ENCODE measurements at regions not wholly inside any gene's neighbourhood (a gene's known extent, or its start where the extent isn't known, plus 50 kb on each side); places are given as distances from the start of the nearest gene placed in this dataset.
"Not testable (repeated sequence)": the region's sequence is repeated elsewhere in the genome, so short reads cannot be mapped to it uniquely, and the experiment has no call there.

GRCh38 chr14:38973083-38973700, 129.8 kb downstream of the SEC23A start:
- no peak for DNase-seq

- DNase-seq = no peak
Measured at GRCh38 chr14:38972511-38972910, 130.5 kb downstream of the SEC23A start.

- DNase-seq = no peak
Measured at GRCh38 chr14:38971258-38971921, 131.6 kb downstream of the SEC23A start.

- no peak for DNase-seq
Measured at GRCh38 chr14:38964630-38965029, 138.4 kb downstream of the SEC23A start.

GRCh38 chr14:38960946-38961531, 142.0 kb downstream of the SEC23A start:
- DNase-seq = no peak

GRCh38 chr14:38959021-38959420, 144.0 kb downstream of the SEC23A start:
- DNase-seq = no peak

- no peak for DNase-seq
Measured at GRCh38 chr14:38958589-38958988, 144.4 kb downstream of the SEC23A start.

GRCh38 chr14:38951451-38951850, 151.6 kb downstream of the SEC23A start:
- no peak for DNase-seq

- DNase-seq = no peak
Measured at GRCh38 chr14:38950676-38951075, 152.4 kb downstream of the SEC23A start.

- DNase-seq = no peak
Measured at GRCh38 chr14:38948576-38948975, 154.5 kb downstream of the SEC23A start.

GRCh38 chr14:38948171-38948570, 154.9 kb downstream of the SEC23A start:
- DNase-seq = no peak

- no peak for DNase-seq
Measured at GRCh38 chr14:38947343-38947742, 155.7 kb downstream of the SEC23A start.

- no peak for DNase-seq
Measured at GRCh38 chr14:38944691-38945090, 158.3 kb downstream of the SEC23A start.

GRCh38 chr14:38941488-38941887, 161.5 kb downstream of the SEC23A start:
- DNase-seq = no peak

GRCh38 chr14:38932653-38933000, 170.4 kb downstream of the SEC23A start:
- not testable (repeated sequence) for DNase-seq

- no peak for DNase-seq
Measured at GRCh38 chr14:38931969-38932652, 170.9 kb downstream of the SEC23A start.

- DNase-seq = no peak
Measured at GRCh38 chr14:38930898-38931297, 172.1 kb downstream of the SEC23A start.

GRCh38 chr14:38930022-38930421, 173.0 kb downstream of the SEC23A start:
- no peak for DNase-seq

GRCh38 chr14:38929416-38929815, 173.6 kb downstream of the SEC23A start:
- DNase-seq = no peak

GRCh38 chr14:38921893-38922292, 181.1 kb downstream of the SEC23A start:
- DNase-seq = not testable (repeated sequence)

- DNase-seq = no peak
Measured at GRCh38 chr14:38915125-38915524, 187.9 kb downstream of the SEC23A start.

- DNase-seq = no peak
Measured at GRCh38 chr14:38910092-38910491, 192.9 kb downstream of the SEC23A start.

GRCh38 chr14:38904959-38905358, 198.1 kb downstream of the SEC23A start:
- DNase-seq = no peak

GRCh38 chr14:38901791-38902190, 201.2 kb downstream of the SEC23A start:
- DNase-seq = no peak
